WI38 (cell line): ENCODE measurements at regions not wholly inside any gene's neighbourhood (a gene's known extent, or its start where the extent isn't known, plus 50 kb on each side); places are given as distances from the start of the nearest gene placed in this dataset.

Experiments used
- H3K4me3 ChIP-seq: 2 replicates; pipeline ENCODE4 v1.5.1; 2011; ENCODE audit warnings: low read depth, mild to moderate bottlenecking, control low read depth, low read length
- TF ChIP-seq, protein P1 (sequence below): IDR thresholded peaks from 2 replicates; pipeline ENCODE4 v1.5.1; 2012; ENCODE audit warnings: low read depth, mild to moderate bottlenecking, control low read depth, low read length

DNA sequence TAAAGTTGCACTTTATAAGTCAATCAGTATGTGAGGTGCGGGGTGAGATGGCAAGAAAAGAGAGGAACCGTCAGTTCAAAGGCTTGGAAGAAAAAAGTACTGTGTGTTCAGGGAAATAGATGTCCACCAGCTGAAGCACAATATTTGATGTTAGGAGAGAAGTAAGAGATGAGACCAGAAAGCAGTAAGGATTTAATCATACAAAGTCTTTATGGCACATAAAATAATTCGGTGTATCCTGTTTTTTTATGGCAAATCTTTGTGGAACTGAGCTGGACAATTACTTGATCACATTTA is 197.2 kb downstream of the FAXC start:
- TF ChIP-seq, protein P1, sequence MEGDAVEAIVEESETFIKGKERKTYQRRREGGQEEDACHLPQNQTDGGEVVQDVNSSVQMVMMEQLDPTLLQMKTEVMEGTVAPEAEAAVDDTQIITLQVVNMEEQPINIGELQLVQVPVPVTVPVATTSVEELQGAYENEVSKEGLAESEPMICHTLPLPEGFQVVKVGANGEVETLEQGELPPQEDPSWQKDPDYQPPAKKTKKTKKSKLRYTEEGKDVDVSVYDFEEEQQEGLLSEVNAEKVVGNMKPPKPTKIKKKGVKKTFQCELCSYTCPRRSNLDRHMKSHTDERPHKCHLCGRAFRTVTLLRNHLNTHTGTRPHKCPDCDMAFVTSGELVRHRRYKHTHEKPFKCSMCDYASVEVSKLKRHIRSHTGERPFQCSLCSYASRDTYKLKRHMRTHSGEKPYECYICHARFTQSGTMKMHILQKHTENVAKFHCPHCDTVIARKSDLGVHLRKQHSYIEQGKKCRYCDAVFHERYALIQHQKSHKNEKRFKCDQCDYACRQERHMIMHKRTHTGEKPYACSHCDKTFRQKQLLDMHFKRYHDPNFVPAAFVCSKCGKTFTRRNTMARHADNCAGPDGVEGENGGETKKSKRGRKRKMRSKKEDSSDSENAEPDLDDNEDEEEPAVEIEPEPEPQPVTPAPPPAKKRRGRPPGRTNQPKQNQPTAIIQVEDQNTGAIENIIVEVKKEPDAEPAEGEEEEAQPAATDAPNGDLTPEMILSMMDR = no peak

DNA sequence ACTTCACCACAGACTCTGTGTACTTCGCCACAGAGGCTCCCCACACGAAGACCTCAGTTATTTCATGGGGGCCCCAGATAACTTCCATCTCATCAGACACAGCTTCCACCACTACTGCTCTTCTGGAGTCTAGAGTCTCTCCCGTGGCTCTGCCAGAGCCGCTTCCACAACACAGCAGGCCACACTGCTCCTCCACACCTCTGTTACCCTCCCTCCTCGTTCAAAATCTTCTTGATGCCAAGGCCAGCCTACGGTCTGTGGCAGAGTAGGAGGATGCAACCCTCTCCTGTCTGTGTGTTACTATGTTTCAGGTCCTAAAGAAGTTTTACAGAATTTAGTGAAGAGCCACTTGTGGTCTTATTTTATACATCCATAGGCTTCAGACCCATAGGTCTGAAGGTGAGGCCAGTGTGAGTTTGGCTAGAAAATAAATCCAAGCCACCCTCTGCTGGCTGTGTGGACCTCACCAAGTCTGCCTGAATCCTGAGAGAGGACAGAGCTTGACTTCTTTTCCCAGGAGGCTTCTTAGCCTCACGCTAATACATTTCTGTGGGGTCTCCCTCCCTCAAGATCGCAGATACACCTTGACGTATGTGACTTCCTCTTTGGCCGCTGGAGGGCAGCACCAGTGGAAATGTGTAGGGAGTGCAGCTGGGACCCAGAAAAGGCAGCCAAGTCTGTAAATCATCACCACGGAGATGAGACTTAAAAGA is 197.7 kb downstream of the FAXC start:
- TF ChIP-seq, protein P1 = no peak
- H3K4me3 ChIP-seq = no peak overlapping the region

More for the DNA sequence above, 197.2 kb downstream of the FAXC start:
- no peak overlapping the region for H3K4me3 ChIP-seq

DNA sequence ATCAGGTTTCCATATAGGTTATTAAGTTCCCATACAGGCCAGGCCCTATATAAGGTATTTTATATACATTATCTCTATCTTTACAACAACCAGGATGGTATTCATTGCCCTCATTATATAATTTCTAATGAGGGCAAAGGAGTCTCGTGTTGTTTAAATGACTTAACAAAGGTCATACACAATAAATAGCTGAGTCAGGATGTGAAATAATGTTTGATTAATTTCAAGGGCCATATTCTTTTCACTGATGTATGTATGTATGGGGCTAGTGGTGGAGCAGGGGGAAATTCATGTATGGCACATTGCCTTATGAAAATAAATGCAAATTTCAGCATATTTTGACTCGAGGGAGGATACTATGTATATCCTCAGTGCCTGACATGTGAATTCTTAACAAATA is 200.7 kb downstream of the FAXC start:
- no peak overlapping the region for H3K4me3 ChIP-seq
- TF ChIP-seq, protein P1 = no peak

DNA sequence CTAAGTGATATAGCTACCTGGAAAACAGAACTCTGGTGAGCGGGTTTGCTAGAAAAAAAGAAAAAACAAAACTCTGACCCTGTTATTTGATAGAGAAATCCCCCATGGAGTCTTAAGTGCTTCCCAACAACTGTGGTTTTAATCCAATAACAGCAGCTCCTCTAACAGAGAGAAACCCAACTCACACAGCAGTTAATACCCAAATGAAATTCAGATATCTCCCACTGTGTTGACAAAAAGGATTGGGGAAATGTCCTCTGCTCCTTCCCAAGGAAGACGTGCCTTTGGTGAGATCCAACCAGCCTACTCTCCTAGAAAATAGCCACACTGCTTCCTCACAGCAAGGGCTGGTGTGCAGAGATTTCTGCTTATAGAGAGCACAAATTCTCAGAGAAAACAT is 200.4 kb upstream of the FBXL4 start:
- TF ChIP-seq, protein P1 = no peak
- H3K4me3 ChIP-seq = no peak overlapping the region

DNA sequence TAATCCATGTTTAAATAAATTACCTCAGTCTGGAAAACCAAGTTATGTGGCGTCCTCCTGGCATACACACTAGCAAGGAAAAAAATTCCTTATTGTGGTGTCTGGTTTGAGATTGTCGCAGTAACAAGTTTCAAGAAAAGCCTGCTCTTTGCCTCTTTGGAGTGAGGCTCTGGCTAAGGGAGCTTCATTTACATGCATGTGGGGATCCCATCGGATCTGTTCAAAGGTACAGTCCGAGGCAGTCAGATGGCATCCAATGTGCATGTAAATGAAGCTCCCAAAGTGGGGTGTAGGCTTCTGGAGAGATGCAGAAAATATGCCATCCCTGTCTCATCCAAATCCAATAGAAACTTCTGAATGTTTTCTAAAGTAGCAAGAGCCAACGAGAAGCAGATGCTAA is 199.5 kb upstream of the FBXL4 start:
- TF ChIP-seq, protein P1 = no peak
- H3K4me3 ChIP-seq = no peak overlapping the region

DNA sequence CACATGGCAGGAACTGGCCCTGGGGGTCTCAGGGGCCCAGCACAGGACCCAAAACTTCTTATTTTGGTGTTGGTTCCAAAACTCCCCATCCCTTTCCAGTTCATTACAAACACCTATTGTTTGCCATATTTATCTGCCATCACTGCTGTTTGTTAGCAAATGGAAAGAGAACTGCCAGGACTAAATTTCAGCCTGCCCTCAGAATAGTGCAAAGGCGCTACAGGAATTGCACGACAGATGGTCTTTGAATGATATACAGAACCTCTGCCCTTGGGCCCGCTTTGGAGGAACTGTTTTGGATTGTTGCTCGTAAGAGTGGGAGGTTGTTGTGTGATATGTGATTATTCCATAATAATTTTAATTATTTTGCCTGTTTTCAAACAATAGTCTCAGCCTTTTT is 199.0 kb upstream of the FBXL4 start:
- H3K4me3 ChIP-seq = no peak overlapping the region
- TF ChIP-seq, protein P1 = no peak

DNA sequence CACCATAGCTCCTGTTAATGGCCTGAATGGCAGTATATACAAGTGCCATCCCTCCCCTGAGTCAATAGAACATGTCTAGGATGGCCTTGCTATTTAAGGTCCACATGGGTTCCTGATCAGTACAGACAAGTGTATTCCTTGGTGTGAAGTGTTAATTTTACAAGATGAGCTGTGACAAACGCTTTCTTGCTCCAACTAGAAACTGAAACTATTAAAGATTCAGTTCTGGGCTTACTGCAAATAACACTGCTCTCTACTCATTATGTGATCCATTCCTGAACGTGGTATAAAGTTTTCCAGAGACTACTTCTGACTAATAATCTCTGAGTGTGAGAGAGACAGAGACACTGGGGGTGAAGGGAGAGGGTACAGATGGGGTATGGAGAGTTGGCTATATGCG is 198.0 kb upstream of the FBXL4 start:
- no peak overlapping the region for H3K4me3 ChIP-seq
- TF ChIP-seq, protein P1 = no peak
